Stomach (tissue), 4 donors: ENCODE measurements at regions not wholly inside any gene's neighbourhood (a gene's known extent, or its start where the extent isn't known, plus 50 kb on each side); places are given as distances from the start of the nearest gene placed in this dataset.

Experiments used
- CTCF ChIP-seq, 7 experiments: fragments of 450-650 bp in 4 of 7; fragments of 200-600 bp in 3 of 7; sonication (generic) in 3 of 7; IDR thresholded peaks; one replicate each; pipeline ENCODE4 v1.5.1; 2016 to 2019; ENCODE audit warnings: antibody characterized with exemption in 7 of 7, control low read depth in 2 of 7, mild to moderate bottlenecking in 1 of 7
- EP300 ChIP-seq: sonication (generic); formaldehyde crosslinking; IDR thresholded peaks from one replicate; pipeline ENCODE4 v1.6.1; 2017; ENCODE audit warnings: antibody characterized with exemption
- POLR2A ChIP-seq, 4 donors: fragments of 450-650 bp; IDR thresholded peaks; one replicate each; pipeline ENCODE4 v1.6.1; 2016; ENCODE audit warnings: antibody characterized with exemption in 4 of 4, control low read depth in 2 of 4, mild to moderate bottlenecking in 1 of 4, moderate library complexity in 1 of 4

GRCh38 chr10:45502458-45502857 is 128.4 kb downstream of the ALOX5 start:
- TF ChIP-seq CTCF (IDR thresholded peaks at IDR 0.05) = no peak
- TF ChIP-seq EP300 = no peak
- no peak for TF ChIP-seq POLR2A (IDR thresholded peaks at IDR 0.05)
